Keratinocyte (primary cell): ENCODE measurements at regions not wholly inside any gene's neighbourhood (a gene's known extent, or its start where the extent isn't known, plus 50 kb on each side); places are given as distances from the start of the nearest gene placed in this dataset.

Experiments used
- DNase-seq: peaks from one replicate; pipeline ENCODE4 v3.0.0-alpha.2; 2011; ENCODE audit warnings: low read depth, missing footprints, low spot score
- FAIRE-seq: peaks from 2 replicates; lab custom pipeline; 2011; peaks lifted over from hg19 to GRCh38; lab: Jason Lieb, UNC
- H2AFZ ChIP-seq: 2 replicates; pipeline ENCODE4 v1.6.0; 2012; ENCODE audit warnings: low read length, control low read depth, inconsistent platforms; ENCODE audit not compliant: control insufficient read depth
- H3K27ac ChIP-seq: 2 replicates; pipeline ENCODE4 v1.5.1; 2011; ENCODE audit warnings: low read length; ENCODE audit not compliant: control insufficient read depth, insufficient read depth
- H3K27me3 ChIP-seq: 3 replicates; pipeline ENCODE4 v1.6.0; 2011; ENCODE audit warnings: low read length; ENCODE audit not compliant: control insufficient read depth, insufficient read depth; ENCODE audit errors: extremely low read depth
- H3K36me3 ChIP-seq, 2 experiments: 2 replicates in 1 of 2; 3 replicates in 1 of 2; pipeline ENCODE4 v1.5.1; 2011; ENCODE audit warnings: low read length in 2 of 2, mild to moderate bottlenecking in 1 of 2; ENCODE audit not compliant: control insufficient read depth in 2 of 2, insufficient read depth in 2 of 2; ENCODE audit errors: extremely low read depth in 1 of 2
- H3K4me1 ChIP-seq: 3 replicates; pipeline ENCODE4 v1.5.1; 2011; ENCODE audit warnings: low read length; ENCODE audit not compliant: control insufficient read depth, insufficient read depth; ENCODE audit errors: extremely low read depth
- H3K4me2 ChIP-seq: 3 replicates; pipeline ENCODE4 v1.6.0; 2011; ENCODE audit warnings: low read depth, low read length; ENCODE audit not compliant: control insufficient read depth, insufficient read depth; ENCODE audit errors: extremely low read depth
- H3K4me3 ChIP-seq, 3 experiments: fragments of 200-600 bp in 1 of 3; sonication (generic) in 1 of 3; 2 replicates in 2 of 3; 3 replicates in 1 of 3; pipeline ENCODE4 v1.5.1; 2011 to 2016; ENCODE audit warnings: low read length in 3 of 3, mild to moderate bottlenecking in 3 of 3, control low read depth in 2 of 3, inconsistent platforms in 1 of 3, low read depth in 1 of 3, mixed read lengths in 1 of 3, mixed run types in 1 of 3, moderate library complexity in 1 of 3; ENCODE audit not compliant: control insufficient read depth in 2 of 3, insufficient read depth in 2 of 3; ENCODE audit errors: extremely low read depth in 1 of 3
- H3K79me2 ChIP-seq: 2 replicates; pipeline ENCODE4 v1.6.0; 2012; ENCODE audit warnings: low read length; ENCODE audit not compliant: control insufficient read depth, insufficient read depth
- H3K9ac ChIP-seq: 3 replicates; pipeline ENCODE4 v1.6.0; 2011; ENCODE audit warnings: low read length; ENCODE audit not compliant: control insufficient read depth, insufficient read depth; ENCODE audit errors: extremely low read depth
- H3K9me1 ChIP-seq: 3 replicates; pipeline ENCODE4 v1.6.0; 2011; ENCODE audit warnings: low read length; ENCODE audit not compliant: control insufficient read depth, insufficient read depth; ENCODE audit errors: extremely low read depth
- H3K9me3 ChIP-seq: 2 replicates; pipeline ENCODE4 v1.5.1; 2012; ENCODE audit warnings: low read depth, low read length; ENCODE audit not compliant: control insufficient read depth
- H4K20me1 ChIP-seq: 3 replicates; pipeline ENCODE4 v1.6.0; 2011; ENCODE audit warnings: low read length; ENCODE audit not compliant: control insufficient read depth, insufficient read depth; ENCODE audit errors: extremely low read depth
- EZH2 ChIP-seq: IDR thresholded peaks from one replicate; pipeline ENCODE4 v1.6.1; 2012; ENCODE audit warnings: inconsistent platforms, mild to moderate bottlenecking, low read length, moderate library complexity
- dilution Hi-C: fragments of 300-500 bp; cut with MboI; formaldehyde crosslinking; loops from one replicate; pipeline ENCODE4 v1.7.0; 2020; ENCODE audit warnings: low sequenced_read_pairs; ENCODE audit not compliant: extremely low pct_ligation_motif_present
- TF ChIP-seq, protein P1 (sequence below), 3 experiments: IDR thresholded peaks in 1 of 3; conservative IDR thresholded peaks in 1 of 3; optimal IDR thresholded peaks in 1 of 3; 2 replicates in 2 of 3; 3 replicates in 1 of 3; pipeline versions ENCODE3 to v1.5.1; 2011; ENCODE audit warnings: low read length in 3 of 3, mild to moderate bottlenecking in 3 of 3, moderate library complexity in 2 of 3, control low read depth in 1 of 3, inconsistent platforms in 1 of 3; ENCODE audit not compliant: insufficient read depth in 2 of 3; ENCODE audit errors: extremely low read depth in 1 of 3

- H3K27ac ChIP-seq, result peak overlapping the region; percentile 74
- H3K4me3 ChIP-seq, result peak overlapping the region in 1 of 3 experiments; percentile 16
- dilution Hi-C loops, result no loop called here
- H2AFZ ChIP-seq, result no peak overlapping the region
- TF ChIP-seq EZH2, result no peak
- TF ChIP-seq, protein P1, sequence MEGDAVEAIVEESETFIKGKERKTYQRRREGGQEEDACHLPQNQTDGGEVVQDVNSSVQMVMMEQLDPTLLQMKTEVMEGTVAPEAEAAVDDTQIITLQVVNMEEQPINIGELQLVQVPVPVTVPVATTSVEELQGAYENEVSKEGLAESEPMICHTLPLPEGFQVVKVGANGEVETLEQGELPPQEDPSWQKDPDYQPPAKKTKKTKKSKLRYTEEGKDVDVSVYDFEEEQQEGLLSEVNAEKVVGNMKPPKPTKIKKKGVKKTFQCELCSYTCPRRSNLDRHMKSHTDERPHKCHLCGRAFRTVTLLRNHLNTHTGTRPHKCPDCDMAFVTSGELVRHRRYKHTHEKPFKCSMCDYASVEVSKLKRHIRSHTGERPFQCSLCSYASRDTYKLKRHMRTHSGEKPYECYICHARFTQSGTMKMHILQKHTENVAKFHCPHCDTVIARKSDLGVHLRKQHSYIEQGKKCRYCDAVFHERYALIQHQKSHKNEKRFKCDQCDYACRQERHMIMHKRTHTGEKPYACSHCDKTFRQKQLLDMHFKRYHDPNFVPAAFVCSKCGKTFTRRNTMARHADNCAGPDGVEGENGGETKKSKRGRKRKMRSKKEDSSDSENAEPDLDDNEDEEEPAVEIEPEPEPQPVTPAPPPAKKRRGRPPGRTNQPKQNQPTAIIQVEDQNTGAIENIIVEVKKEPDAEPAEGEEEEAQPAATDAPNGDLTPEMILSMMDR (optimal IDR thresholded peaks at IDR 0.05 in 1 of 3, IDR thresholded peaks at IDR 0.05 in 1 of 3, conservative IDR thresholded peaks at IDR 0.05 in 1 of 3; ENCODE audit: extremely low read depth in 1 of 3, insufficient read depth in 2 of 3, low read length in 3 of 3), result no peak
- DNase-seq (no peak), FAIRE-seq (no peak)
- no peaks in the 10 kb centered on the region for H3K27me3 ChIP-seq
- H3K4me1 ChIP-seq, result peaks cover 30% of the 10 kb centered on the region
- no peaks in the 10 kb centered on the region for H3K9me3 ChIP-seq
- no peaks in the 10 kb centered on the region for H4K20me1 ChIP-seq
- H3K79me2 ChIP-seq, result no peaks in the 10 kb centered on the region
- peak overlapping the region; percentile 67 for H3K4me2 ChIP-seq
- no peak overlapping the region for H3K9ac ChIP-seq
- no peaks in the 10 kb centered on the region for H3K36me3 ChIP-seq
- H3K9me1 ChIP-seq, result no peaks in the 10 kb centered on the region
Measured at GRCh38 chr9:90986161-90986560, 184.5 kb downstream of the SYK start.

- Histone ChIP-seq H4K20me1 (no peaks in the 10 kb centered on the region), H3K79me2 (no peaks in the 10 kb centered on the region), H2AFZ (no peak overlapping the region), H3K27me3 (no peaks in the 10 kb centered on the region), H3K9me3 (no peaks in the 10 kb centered on the region), H3K27ac (no peak overlapping the region), H3K4me2 (peak overlapping the region; percentile 17), H3K9ac (no peak overlapping the region), H3K4me3 (no peak overlapping the region), H3K9me1 (no peaks in the 10 kb centered on the region), H3K36me3 (no peaks in the 10 kb centered on the region), H3K4me1 (peaks cover 38% of the 10 kb centered on the region)
- FAIRE-seq (peak; percentile 81), DNase-seq (no peak)
- dilution Hi-C loops, result no loop called here
- TF ChIP-seq EZH2, result no peak
Measured at GRCh38 chr9:90987566-90987965, 185.9 kb downstream of the SYK start.

DNA sequence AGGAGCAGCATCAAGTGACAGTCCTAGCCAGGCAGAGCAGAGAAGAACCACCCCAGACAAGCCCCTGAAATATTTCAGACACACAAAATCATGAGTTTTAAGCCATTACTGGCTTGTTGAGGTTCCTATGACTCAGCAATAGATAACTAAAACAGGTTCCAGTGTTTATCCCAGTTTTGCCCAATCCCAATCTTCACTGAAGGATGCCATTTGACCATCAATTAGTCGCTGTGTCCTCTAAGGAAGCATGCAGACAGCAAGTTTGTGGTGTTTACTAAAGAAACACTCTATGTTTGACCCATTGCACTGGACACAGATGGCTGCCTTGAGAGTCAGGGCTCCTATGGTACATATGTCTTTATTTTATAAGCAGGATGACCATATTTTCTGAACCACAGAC is 186.7 kb downstream of the SYK start:
- no peak for TF ChIP-seq EZH2
- TF ChIP-seq, protein P1 (optimal IDR thresholded peaks at IDR 0.05 in 1 of 3, IDR thresholded peaks at IDR 0.05 in 1 of 3, conservative IDR thresholded peaks at IDR 0.05 in 1 of 3; ENCODE audit: extremely low read depth in 1 of 3, insufficient read depth in 2 of 3, low read length in 3 of 3), result no peak

More for the DNA sequence above, 186.7 kb downstream of the SYK start:
- H3K4me1 ChIP-seq, result peaks cover 39% of the 10 kb centered on the region
- dilution Hi-C loops, result no loop called here
- DNase-seq, result no peak
- H3K4me3 ChIP-seq, result no peak overlapping the region
- no peaks in the 10 kb centered on the region for H3K27me3 ChIP-seq
- no peaks in the 10 kb centered on the region for H3K9me3 ChIP-seq
- no peaks in the 10 kb centered on the region for H3K9me1 ChIP-seq
- H3K4me2 ChIP-seq, result no peak overlapping the region
- H3K36me3 ChIP-seq, result no peaks in the 10 kb centered on the region
- FAIRE-seq, result no peak
- H2AFZ ChIP-seq, result no peak overlapping the region
- no peak overlapping the region for H3K9ac ChIP-seq
- H4K20me1 ChIP-seq, result no peaks in the 10 kb centered on the region
- no peaks in the 10 kb centered on the region for H3K79me2 ChIP-seq
- H3K27ac ChIP-seq, result no peak overlapping the region
